ENCODE measurements at regions not wholly inside any gene's neighbourhood (a gene's known extent, or its start where the extent isn't known, plus 50 kb on each side); places are given as distances from the start of the nearest gene placed in this dataset.

DNA sequence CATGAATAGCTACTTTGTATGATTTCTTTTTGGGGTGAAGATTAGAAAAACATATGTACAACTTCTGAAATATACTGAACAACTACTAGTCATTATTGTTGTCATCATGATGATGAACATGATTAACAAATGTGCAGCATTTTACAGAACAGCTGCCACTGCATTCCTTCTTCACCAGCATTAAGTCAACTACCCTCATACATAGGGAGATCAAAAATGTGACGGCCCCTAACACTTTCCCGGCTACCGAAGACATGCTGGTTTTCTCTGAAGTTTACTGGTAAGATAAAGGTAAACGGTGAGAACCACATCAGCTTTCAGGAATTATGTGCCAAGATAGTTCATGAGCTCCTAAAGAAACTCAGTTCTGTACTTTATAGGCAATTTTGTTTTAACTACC lies 121.0 kb upstream of the LRATD1 start:
- H3K36me3 Mint-ChIP-seq (ENCODE audit: insufficient read depth): no peaks in the 10 kb centered on the region
- no peak for ATAC-seq (replicated peaks)

DNA sequence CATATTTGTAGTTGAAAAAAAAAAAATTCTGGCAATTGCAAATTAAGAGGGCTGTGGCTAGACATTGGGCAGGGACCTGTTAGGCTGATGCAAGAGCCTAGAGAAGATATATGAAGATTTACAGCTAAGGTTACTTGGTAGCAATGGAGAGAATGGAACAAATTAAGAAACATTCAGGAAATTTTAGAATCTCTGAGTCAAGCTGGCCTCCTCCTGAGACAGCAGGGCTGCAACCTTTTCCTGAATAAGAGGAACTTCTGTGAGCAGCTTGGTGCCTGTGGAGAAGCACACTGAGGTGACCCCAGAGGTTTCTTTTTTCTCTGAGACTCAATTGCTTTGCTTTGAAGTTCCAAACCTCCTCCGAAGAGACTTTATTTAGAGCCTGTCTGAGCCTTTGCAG lies 118.6 kb upstream of the LRATD1 start:
- Mint-ChIP-seq H3K27me3 (no peaks in the 10 kb centered on the region), H3K27ac (no peak overlapping the region), H3K4me3 (no peak overlapping the region), H3K4me1 (ENCODE audit: low read depth in 2 of 2) (no peaks in the 10 kb centered on the region), H3K9me3 (no peaks in the 10 kb centered on the region), H3K36me3 (ENCODE audit: insufficient read depth) (no peaks in the 10 kb centered on the region)
- DNase-seq (no peak), ATAC-seq (replicated peaks) (no peak)

More for the DNA sequence above, 121.0 kb upstream of the LRATD1 start:
- Mint-ChIP-seq H3K27me3 (no peaks in the 10 kb centered on the region), H3K4me3 (no peak overlapping the region), H3K4me1 (ENCODE audit: low read depth in 2 of 2) (no peaks in the 10 kb centered on the region), H3K9me3 (peaks cover 0 to 3% of the 10 kb centered on the region in 2 donors), H3K27ac (no peak overlapping the region)
- DNase-seq: no peak

DNA sequence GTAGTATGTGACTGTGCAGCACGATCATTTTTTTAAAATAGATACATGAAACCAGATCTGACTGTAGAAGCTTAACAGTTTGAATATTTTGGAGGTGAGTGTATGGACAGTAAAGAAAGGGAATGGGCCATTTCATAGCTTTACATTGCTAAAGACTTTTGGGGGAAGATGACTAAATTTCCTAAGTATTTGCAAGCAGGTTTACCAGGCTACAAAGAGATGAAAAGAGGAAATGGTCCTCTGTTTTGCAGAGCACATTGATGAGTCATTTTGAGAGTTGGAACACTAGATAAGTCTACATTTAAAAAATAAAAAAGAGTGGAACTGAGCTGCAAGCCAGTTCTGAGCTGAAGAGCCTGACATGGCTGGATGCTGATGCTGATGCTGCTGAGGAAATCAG lies 115.7 kb upstream of the LRATD1 start:
- ATAC-seq (replicated peaks) (no peak), DNase-seq (no peak)
- no peaks in the 10 kb centered on the region for H3K36me3 Mint-ChIP-seq (ENCODE audit: insufficient read depth)
- no peak overlapping the region for H3K27ac Mint-ChIP-seq
- H3K9me3 Mint-ChIP-seq: peaks cover 3 to 8% of the 10 kb centered on the region in 2 donors
- no peak overlapping the region for H3K4me3 Mint-ChIP-seq
- no peaks in the 10 kb centered on the region for H3K4me1 Mint-ChIP-seq (ENCODE audit: low read depth in 2 of 2)
- no peaks in the 10 kb centered on the region for H3K27me3 Mint-ChIP-seq

DNA sequence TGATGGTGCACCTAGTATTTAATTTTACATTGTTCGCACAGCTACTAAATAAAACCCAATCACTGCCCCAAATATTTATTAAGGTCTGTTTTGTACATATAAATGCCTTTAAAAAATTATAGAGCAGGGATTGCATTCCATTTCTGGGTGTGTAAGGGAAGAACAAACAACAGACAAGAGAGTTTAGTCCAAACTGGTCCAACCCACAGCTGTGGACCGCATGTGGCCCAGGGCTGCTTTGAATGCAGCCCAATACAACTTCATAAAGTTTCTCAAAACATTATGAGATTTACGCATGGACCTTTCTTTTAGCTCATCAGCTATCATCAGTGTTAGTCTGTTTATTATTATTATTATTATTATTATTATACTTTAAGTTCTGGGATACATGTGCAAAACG lies 114.8 kb upstream of the LRATD1 start:
- Mint-ChIP-seq H3K36me3 (ENCODE audit: insufficient read depth) (no peaks in the 10 kb centered on the region), H3K9me3 (peaks cover 3 to 8% of the 10 kb centered on the region in 2 donors), H3K27ac (no peak overlapping the region), H3K4me3 (no peak overlapping the region), H3K27me3 (no peaks in the 10 kb centered on the region), H3K4me1 (ENCODE audit: low read depth in 2 of 2) (no peaks in the 10 kb centered on the region)
- no peak for DNase-seq
- ATAC-seq (replicated peaks): no peak

DNA sequence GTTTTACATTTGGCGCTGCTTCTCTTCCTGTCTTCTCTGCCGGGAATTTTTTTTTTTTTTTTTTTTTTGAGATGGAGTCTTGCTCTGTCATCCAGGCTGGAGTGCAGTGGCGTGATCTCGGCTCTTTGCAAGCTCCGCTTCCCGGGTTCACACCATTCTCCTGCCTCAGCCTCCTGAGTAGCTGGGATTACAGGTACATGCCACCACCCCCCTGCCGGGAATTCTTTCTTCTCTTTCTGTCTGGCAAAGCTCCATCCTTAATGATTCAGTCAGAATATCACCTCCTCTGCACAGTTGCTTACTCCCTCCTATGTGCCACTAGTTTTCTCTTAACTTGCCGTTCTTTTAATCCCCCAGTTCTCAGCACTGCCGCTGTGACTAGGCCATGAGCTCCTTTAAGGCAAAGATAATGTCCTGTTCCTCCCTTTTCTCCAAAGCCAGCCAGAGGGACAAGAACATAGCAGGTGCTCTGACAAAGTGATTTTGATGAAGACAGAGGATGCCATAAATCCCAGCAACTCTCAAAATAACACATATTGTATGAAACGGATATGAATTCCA lies 112.1 kb upstream of the LRATD1 start:
- no peak for DNase-seq
- no peaks in the 10 kb centered on the region for H3K36me3 Mint-ChIP-seq (ENCODE audit: insufficient read depth)
- no peak for ATAC-seq (replicated peaks)
- H3K4me1 Mint-ChIP-seq (ENCODE audit: low read depth in 2 of 2): no peaks in the 10 kb centered on the region
- H3K9me3 Mint-ChIP-seq: peaks cover 3 to 24% of the 10 kb centered on the region in 2 donors
- H3K27me3 Mint-ChIP-seq: no peaks in the 10 kb centered on the region
- no peak overlapping the region for H3K27ac Mint-ChIP-seq
- no peak overlapping the region for H3K4me3 Mint-ChIP-seq

DNA sequence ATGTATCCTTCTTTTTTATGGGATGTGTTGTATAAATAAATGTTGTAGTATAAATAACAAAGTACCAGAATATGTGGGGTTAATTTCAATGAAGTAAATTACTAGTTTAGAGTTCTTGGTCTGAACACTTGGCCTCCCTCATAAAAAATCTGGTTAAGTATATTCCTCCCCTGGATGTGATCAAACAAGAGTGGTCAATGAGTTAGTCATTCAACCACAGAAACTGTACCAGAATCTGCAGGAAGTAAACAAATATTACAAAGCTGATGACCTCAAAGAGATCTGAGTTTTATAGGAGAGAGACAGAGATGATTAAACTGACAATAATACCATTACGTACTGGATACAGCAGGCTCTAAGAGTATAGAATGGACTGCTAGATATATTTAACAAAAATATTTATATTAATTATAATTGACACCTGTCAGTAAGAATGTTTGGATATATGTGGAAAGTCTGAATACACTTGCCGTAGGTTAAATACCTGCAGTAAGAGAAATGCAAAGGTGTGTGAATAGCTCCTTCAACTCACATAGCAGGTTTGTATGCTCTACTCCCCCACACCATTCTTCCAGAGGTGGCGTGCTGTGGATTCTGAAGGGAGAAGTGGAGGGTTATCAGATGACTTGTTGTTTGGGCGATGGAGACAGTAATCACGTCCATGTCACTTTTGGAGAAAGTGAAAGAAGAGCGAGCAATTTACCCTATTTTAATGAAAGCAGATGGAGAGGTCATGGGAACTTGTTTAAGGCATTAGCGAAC lies 108.3 kb upstream of the LRATD1 start:
- Mint-ChIP-seq H3K27ac (no peak overlapping the region), H3K9me3 (peaks cover 4 to 32% of the 10 kb centered on the region in 2 donors), H3K4me1 (ENCODE audit: low read depth in 2 of 2) (no peaks in the 10 kb centered on the region), H3K27me3 (no peaks in the 10 kb centered on the region), H3K4me3 (no peak overlapping the region), H3K36me3 (ENCODE audit: insufficient read depth) (no peaks in the 10 kb centered on the region)
- ATAC-seq (replicated peaks) (no peak), DNase-seq (no peak)

DNA sequence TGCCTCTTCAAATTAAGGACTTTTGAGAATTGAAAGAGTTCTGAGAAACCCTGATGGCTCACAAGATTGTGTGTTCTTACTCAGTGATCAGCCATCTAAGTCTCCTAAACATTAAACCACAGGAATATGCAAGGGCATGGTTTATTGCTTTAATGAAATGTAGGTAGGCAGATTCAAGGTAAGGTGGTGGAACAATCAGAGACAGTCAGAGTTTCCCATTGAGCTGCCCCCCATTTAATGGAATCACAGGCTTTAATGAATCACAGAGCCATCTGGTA lies 107.8 kb upstream of the LRATD1 start:
- H3K4me1 Mint-ChIP-seq (ENCODE audit: low read depth in 2 of 2): no peaks in the 10 kb centered on the region
- no peak overlapping the region for H3K27ac Mint-ChIP-seq
- H3K4me3 Mint-ChIP-seq: no peak overlapping the region
- no peak for DNase-seq
- no peaks in the 10 kb centered on the region for H3K36me3 Mint-ChIP-seq (ENCODE audit: insufficient read depth)
- no peak for ATAC-seq (replicated peaks)
- H3K9me3 Mint-ChIP-seq: peaks cover 4 to 36% of the 10 kb centered on the region in 2 donors
- no peaks in the 10 kb centered on the region for H3K27me3 Mint-ChIP-seq

DNA sequence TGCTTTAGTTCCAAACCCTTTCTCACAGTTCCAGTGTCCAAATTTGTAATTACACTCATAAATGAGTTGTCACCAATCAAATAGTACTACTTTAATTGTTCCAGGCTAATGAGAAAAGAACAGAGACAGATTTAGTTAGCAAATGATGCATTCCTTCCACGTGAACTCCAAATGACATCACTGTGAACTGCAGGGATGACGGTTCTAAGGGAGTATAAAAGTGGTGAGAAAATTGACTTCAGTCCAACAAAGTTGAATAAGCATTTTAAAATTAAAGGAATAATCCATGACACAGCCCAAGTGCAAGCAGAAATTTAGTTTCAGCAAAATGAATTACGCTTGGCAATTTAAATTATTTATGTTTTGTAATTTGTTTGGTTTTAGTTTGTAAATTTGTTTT lies 102.0 kb upstream of the LRATD1 start:
- Mint-ChIP-seq H3K27ac (no peak overlapping the region), H3K36me3 (ENCODE audit: insufficient read depth) (no peaks in the 10 kb centered on the region), H3K4me1 (ENCODE audit: low read depth in 2 of 2) (no peaks in the 10 kb centered on the region), H3K4me3 (no peak overlapping the region), H3K9me3 (peaks cover 5 to 12% of the 10 kb centered on the region in 2 donors), H3K27me3 (no peaks in the 10 kb centered on the region)
- no peak for DNase-seq
- no peak for ATAC-seq (replicated peaks)

DNA sequence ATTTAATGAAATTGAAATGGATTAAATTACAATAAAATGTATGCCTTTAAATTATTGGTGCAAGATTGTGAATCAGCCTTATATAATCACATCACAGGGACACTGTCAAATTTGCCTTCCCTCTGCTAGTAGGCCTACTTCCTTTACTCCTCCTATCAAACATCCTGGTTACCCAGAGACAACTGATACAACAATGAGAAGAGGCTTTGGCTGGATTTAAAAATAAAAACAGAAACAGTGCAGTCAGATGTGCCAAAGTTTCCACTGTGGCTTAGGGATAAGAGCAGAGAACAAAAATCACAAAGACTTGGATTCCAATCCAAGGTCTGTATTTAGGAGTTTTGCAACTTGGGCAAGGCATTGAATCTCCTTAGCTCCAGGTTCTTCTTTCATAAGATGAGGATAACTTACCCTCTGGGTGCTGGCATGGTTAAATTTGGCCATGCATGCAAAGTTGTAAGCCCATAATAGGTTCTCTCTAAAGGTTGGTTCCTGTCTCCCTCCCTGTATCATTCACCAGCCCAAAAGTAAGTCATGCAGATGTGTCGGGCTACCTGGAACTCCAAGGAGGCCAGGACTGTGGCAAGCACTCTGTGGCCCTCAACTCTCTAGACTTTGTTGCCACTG lies 99.3 kb upstream of the LRATD1 start:
- H3K36me3 Mint-ChIP-seq (ENCODE audit: insufficient read depth): no peaks in the 10 kb centered on the region
- no peak for DNase-seq

DNA sequence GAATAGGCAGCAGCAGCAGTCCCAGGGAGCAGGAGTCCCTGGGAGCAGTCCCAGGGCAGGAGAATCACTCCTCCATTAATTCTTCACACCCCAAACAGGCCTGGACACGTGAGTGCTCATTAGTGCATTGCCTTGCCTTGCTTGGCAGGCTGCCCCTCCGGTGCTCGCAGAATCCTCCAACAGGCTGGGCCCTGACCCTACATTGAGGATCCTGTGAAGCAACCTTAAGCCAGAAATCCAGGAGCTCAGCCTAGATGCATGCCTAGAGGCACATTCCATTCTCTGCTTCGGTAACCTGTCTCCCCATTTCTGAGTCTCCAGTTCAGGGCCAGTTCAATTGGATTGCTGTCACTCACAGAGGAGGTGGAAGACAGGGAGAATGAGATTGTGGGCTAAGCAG lies 97.4 kb upstream of the LRATD1 start:
- H3K4me1 Mint-ChIP-seq (ENCODE audit: low read depth in 2 of 2): no peaks in the 10 kb centered on the region
- H3K27me3 Mint-ChIP-seq: no peaks in the 10 kb centered on the region
- peaks cover 0 to 6% of the 10 kb centered on the region in 2 donors for H3K9me3 Mint-ChIP-seq
- no peaks in the 10 kb centered on the region for H3K36me3 Mint-ChIP-seq (ENCODE audit: insufficient read depth)
- H3K27ac Mint-ChIP-seq: no peak overlapping the region
- DNase-seq (no peak), ATAC-seq (replicated peaks) (no peak)
- H3K4me3 Mint-ChIP-seq: no peak overlapping the region

More for the DNA sequence above, 99.3 kb upstream of the LRATD1 start:
- Mint-ChIP-seq H3K27ac (no peak overlapping the region), H3K27me3 (no peaks in the 10 kb centered on the region), H3K9me3 (peaks cover 4 to 6% of the 10 kb centered on the region in 2 donors), H3K4me1 (ENCODE audit: low read depth in 2 of 2) (no peaks in the 10 kb centered on the region), H3K4me3 (no peak overlapping the region)
- no peak for ATAC-seq (replicated peaks)

DNA sequence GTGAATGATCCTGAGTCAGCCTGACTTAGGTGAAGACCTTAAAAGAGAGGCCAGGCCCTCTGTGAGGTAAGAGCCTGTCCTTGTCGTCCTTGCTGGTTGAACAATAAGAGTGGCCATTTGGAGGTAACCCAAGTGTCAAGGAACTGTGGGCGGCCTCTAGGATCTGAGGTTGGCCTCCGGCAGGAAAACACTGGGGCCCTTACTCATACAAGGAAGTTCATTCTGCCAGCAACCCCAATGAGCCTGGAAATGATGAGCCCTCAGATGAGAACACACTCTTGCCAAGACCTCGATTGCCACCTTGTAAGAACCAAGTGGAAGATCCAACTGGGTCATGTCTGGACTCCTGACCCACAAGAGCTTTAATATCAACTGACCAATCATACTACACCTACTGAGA lies 95.5 kb upstream of the LRATD1 start:
- DNase-seq (no peak), ATAC-seq (replicated peaks) (no peak)
- no peaks in the 10 kb centered on the region for H3K27me3 Mint-ChIP-seq
- H3K4me1 Mint-ChIP-seq (ENCODE audit: low read depth in 2 of 2): no peaks in the 10 kb centered on the region
- H3K9me3 Mint-ChIP-seq: peaks cover 0 to 6% of the 10 kb centered on the region in 2 donors
- H3K27ac Mint-ChIP-seq: no peak overlapping the region
- no peak overlapping the region for H3K4me3 Mint-ChIP-seq
- no peaks in the 10 kb centered on the region for H3K36me3 Mint-ChIP-seq (ENCODE audit: insufficient read depth)

DNA sequence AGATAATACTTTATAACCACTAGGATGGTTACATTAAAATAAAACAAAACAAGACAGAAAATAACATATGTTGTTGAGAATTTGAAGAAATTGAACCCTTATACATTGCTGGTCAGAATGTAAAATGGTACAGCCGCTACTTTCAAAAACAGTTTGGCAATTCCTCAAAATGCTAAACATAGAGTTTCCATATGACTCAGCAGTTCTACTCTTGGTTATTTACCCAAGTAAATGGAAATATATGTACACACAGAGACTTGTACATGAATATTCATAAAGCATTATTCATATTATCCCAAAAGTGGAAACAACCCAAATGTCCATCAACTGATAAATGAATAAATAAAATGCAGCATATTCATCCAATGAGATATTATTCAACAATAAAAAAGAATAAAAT lies 92.5 kb upstream of the LRATD1 start:
- no peak overlapping the region for H3K4me3 Mint-ChIP-seq
- no peaks in the 10 kb centered on the region for H3K27me3 Mint-ChIP-seq
- ATAC-seq (replicated peaks) (no peak), DNase-seq (no peak)
- H3K36me3 Mint-ChIP-seq (ENCODE audit: insufficient read depth): peaks cover 3% of the 10 kb centered on the region
- H3K4me1 Mint-ChIP-seq (ENCODE audit: low read depth in 2 of 2): no peaks in the 10 kb centered on the region
- no peak overlapping the region for H3K27ac Mint-ChIP-seq
- peaks cover 7 to 8% of the 10 kb centered on the region in 2 donors for H3K9me3 Mint-ChIP-seq

DNA sequence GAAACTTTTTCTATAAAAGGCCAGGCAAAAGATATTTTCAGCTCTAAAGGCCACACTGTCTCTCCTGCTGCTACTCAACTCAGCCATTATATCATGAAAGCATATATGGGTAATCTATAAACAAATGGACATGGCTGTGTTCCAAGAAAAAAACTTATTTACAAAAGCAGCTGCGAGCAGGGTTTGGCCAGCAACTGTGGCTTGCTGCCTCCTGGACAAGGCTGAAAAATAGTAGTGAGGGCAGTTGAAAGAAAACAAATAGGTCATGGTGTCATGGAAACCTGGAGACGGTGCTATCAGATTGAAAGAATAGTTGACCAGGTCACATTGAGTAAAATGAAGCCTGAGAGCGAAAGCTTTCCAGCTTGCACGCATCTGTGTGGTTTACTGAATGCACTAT lies 89.2 kb upstream of the LRATD1 start:
- Mint-ChIP-seq H3K4me1 (ENCODE audit: low read depth in 2 of 2) (no peaks in the 10 kb centered on the region), H3K9me3 (peaks cover 3 to 15% of the 10 kb centered on the region in 2 donors), H3K4me3 (no peak overlapping the region), H3K27me3 (no peaks in the 10 kb centered on the region), H3K27ac (no peak overlapping the region), H3K36me3 (ENCODE audit: insufficient read depth) (peaks cover 3% of the 10 kb centered on the region)
- DNase-seq (no peak), ATAC-seq (replicated peaks) (no peak)

DNA sequence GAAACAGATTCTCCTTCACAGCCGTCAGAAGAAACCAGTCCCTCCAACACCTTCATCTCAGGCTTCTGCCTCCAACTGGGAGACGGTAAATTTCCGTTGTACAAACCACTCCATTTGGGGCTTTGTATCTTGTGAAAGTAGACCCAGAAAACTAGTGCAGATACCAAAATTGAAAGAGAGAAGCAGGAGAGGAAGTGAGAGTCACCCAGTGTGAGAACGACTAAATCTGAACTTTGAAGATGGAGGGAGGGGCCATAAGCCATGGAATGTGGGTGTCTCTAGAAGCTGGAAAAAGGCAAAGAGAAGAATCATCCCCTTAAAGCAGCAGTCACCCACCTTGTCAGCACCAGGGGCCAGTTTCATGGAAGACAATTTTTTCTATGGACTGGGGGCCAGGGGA lies 88.3 kb upstream of the LRATD1 start:
- DNase-seq (no peak), ATAC-seq (replicated peaks) (no peak)
- H3K4me1 Mint-ChIP-seq (ENCODE audit: low read depth in 2 of 2): no peaks in the 10 kb centered on the region
- H3K9me3 Mint-ChIP-seq: peaks cover 3 to 19% of the 10 kb centered on the region in 2 donors
- no peak overlapping the region for H3K4me3 Mint-ChIP-seq
- no peak overlapping the region for H3K27ac Mint-ChIP-seq
- peaks cover 3% of the 10 kb centered on the region for H3K36me3 Mint-ChIP-seq (ENCODE audit: insufficient read depth)
- no peaks in the 10 kb centered on the region for H3K27me3 Mint-ChIP-seq

All from effector memory CD8-positive, alpha-beta T cell (primary cell).